Activated CD4-positive, alpha-beta T cell treated with anti-CD3 and anti-CD28 coated beads, Interleukin-2, amount 10 ng/mL, durations not matched to agents 7 days and 5 days (primary cell): ENCODE measurements at regions not wholly inside any gene's neighbourhood (a gene's known extent, or its start where the extent isn't known, plus 50 kb on each side); places are given as distances from the start of the nearest gene placed in this dataset.

Experiments
- CTCF ChIA-PET: fragments of 350-600 bp; sonication (Branson Sonifier 250); formaldehyde crosslinking; loops from one replicate; lab custom pipeline; 2021; ENCODE audit warnings: antibody characterized with exemption; lab: Charles Lee
- POLR2A ChIA-PET: fragments of 350-600 bp; sonication (Branson Sonifier 250); formaldehyde crosslinking; loops from one replicate; lab custom pipeline; 2021; ENCODE audit warnings: antibody characterized with exemption; lab: Charles Lee
- DNase-seq: peaks from one replicate; pipeline ENCODE4 v3.0.0-alpha.2; 2020
- H3K27ac Mint-ChIP-seq: one replicate; pipeline ENCODE4 v1.8.0; 2021; ENCODE audit warnings: mild to moderate bottlenecking, moderate library complexity, mixed read lengths
- H3K27me3 Mint-ChIP-seq: one replicate; pipeline ENCODE4 v1.8.0; 2021; ENCODE audit warnings: mixed read lengths
- H3K36me3 Mint-ChIP-seq: one replicate; pipeline ENCODE4 v1.8.0; 2021; ENCODE audit warnings: low read depth, mixed read lengths
- H3K4me1 Mint-ChIP-seq: one replicate; pipeline ENCODE4 v1.8.0; 2021; ENCODE audit warnings: mixed read lengths
- H3K4me3 Mint-ChIP-seq: one replicate; pipeline ENCODE4 v1.8.0; 2021; ENCODE audit warnings: mild to moderate bottlenecking, moderate library complexity, mixed read lengths
- H3K9me3 Mint-ChIP-seq: one replicate; pipeline ENCODE4 v1.8.0; 2021; ENCODE audit warnings: mixed read lengths

DNA sequence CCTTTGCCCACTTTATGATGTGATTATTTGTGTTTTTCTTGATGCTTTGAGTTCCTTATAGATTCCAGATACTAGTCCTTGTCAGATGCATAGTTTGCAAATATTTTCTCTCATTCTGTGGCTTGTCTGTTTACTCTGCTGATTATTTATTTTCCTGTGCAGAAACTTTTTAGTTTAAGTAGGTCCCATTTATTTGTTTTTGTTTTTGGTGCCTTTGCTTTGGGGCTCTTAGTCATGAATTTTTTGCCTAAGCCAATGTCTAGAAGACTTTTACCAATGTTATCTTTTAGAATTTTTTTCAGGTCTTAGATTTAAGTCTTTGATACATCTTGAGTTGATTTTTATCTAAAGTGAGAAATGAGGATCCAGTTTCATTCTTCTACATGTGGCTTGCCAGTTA lies 667.3 kb downstream of the SLC16A7 start:
- POLR2A ChIA-PET: no interaction called here
- Mint-ChIP-seq H3K4me1 (no peaks in the 10 kb centered on the region), H3K4me3 (no peak overlapping the region), H3K36me3 (no peaks in the 10 kb centered on the region), H3K27me3 (no peaks in the 10 kb centered on the region), H3K9me3 (no peaks in the 10 kb centered on the region), H3K27ac (no peak overlapping the region)
- CTCF ChIA-PET: no interaction called here
- no peak for DNase-seq

DNA sequence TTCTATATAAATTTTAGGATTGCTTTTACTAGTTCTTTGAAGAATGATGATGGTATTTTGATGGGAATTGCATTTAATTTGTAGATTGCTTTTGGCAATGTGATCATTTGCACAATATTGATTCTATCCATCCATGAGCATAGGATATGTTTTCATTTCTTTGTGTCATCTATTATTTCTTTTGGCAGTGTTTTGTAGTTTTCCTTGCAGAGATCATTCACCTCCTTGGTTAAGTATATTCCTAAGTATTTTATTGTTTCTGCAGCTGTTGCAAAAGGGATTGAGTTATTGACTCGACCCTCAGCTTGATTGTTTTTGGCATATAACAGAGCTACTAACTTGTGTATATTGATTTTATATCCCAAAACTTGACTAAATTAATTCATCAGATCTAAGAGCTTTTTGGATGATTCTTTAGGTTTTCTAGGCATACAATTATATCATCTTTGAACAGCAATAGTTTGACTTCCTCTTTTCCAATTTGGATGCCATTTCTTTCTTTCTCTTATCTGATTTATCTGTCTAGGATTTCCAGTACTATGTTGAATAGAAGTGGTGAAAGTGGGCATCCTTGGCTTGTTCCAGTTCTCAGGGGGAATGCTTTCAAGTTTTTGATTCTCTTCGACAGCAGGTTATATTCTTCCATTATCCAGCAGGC lies 668.1 kb downstream of the SLC16A7 start:
- Mint-ChIP-seq H3K27ac (no peak overlapping the region), H3K4me3 (no peak overlapping the region), H3K4me1 (no peaks in the 10 kb centered on the region), H3K36me3 (no peaks in the 10 kb centered on the region), H3K9me3 (no peaks in the 10 kb centered on the region), H3K27me3 (no peaks in the 10 kb centered on the region)
- no peak for DNase-seq
- ChIA-PET POLR2A (no interaction called here), CTCF (no interaction called here)

GRCh38 chr12:60265741-60266140 lies 669.9 kb downstream of the SLC16A7 start:
- H3K27me3 Mint-ChIP-seq: no peaks in the 10 kb centered on the region

GRCh38 chr12:60266381-60266852 lies 670.6 kb downstream of the SLC16A7 start:
- POLR2A ChIA-PET: no interaction called here
- no peak for DNase-seq
- H3K4me3 Mint-ChIP-seq: no peak overlapping the region
- no peaks in the 10 kb centered on the region for H3K4me1 Mint-ChIP-seq
- no peaks in the 10 kb centered on the region for H3K27me3 Mint-ChIP-seq
- no peak overlapping the region for H3K27ac Mint-ChIP-seq
- CTCF ChIA-PET: no interaction called here
- H3K36me3 Mint-ChIP-seq: no peaks in the 10 kb centered on the region
- peaks cover 2% of the 10 kb centered on the region for H3K9me3 Mint-ChIP-seq

More at GRCh38 chr12:60265741-60266140, 669.9 kb downstream of the SLC16A7 start:
- H3K9me3 Mint-ChIP-seq: peaks cover 2% of the 10 kb centered on the region
- H3K27ac Mint-ChIP-seq: no peak overlapping the region
- ChIA-PET CTCF (no interaction called here), POLR2A (no interaction called here)
- H3K4me1 Mint-ChIP-seq: no peaks in the 10 kb centered on the region
- H3K36me3 Mint-ChIP-seq: no peaks in the 10 kb centered on the region
- no peak overlapping the region for H3K4me3 Mint-ChIP-seq
- DNase-seq: no peak

GRCh38 chr12:60269611-60270269 lies 673.9 kb downstream of the SLC16A7 start:
- no peaks in the 10 kb centered on the region for H3K4me1 Mint-ChIP-seq
- ChIA-PET CTCF (no interaction called here), POLR2A (no interaction called here)
- H3K9me3 Mint-ChIP-seq: peaks cover 2% of the 10 kb centered on the region
- no peak for DNase-seq
- no peaks in the 10 kb centered on the region for H3K27me3 Mint-ChIP-seq
- H3K27ac Mint-ChIP-seq: no peak overlapping the region
- no peaks in the 10 kb centered on the region for H3K36me3 Mint-ChIP-seq
- H3K4me3 Mint-ChIP-seq: no peak overlapping the region

DNA sequence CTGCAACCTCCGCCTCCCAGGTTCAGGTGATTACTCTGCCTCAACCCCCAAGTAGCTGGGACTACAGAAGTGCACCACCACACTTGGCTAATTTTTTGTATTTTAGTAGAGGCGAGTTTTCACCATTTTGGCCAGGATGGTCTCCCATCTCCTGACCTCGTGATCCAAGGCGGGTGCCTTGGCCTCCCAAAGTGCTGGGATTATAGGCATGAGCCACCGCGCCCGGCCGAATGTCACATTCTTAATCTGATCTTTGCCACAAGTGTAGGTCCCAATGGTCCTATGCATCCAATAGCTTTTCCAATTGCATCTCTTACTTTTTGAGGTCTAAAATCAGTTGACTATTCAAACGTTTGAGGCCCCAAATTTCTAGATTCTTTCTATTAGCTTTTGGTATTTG lies 676.0 kb downstream of the SLC16A7 start:
- Mint-ChIP-seq H3K27ac (no peak overlapping the region), H3K27me3 (no peaks in the 10 kb centered on the region), H3K4me3 (no peak overlapping the region), H3K36me3 (no peaks in the 10 kb centered on the region), H3K9me3 (peaks cover 2% of the 10 kb centered on the region), H3K4me1 (no peaks in the 10 kb centered on the region)
- ChIA-PET POLR2A (no interaction called here), CTCF (no interaction called here)
- no peak for DNase-seq

- H3K27ac Mint-ChIP-seq: no peak overlapping the region
- no peaks in the 10 kb centered on the region for H3K36me3 Mint-ChIP-seq
- H3K4me3 Mint-ChIP-seq: no peak overlapping the region
- POLR2A ChIA-PET: no interaction called here
- no peak for DNase-seq
- H3K9me3 Mint-ChIP-seq: no peaks in the 10 kb centered on the region
- CTCF ChIA-PET: no interaction called here
- no peaks in the 10 kb centered on the region for H3K27me3 Mint-ChIP-seq
- H3K4me1 Mint-ChIP-seq: no peaks in the 10 kb centered on the region
Observed at GRCh38 chr12:60278209-60278608, 682.4 kb downstream of the SLC16A7 start.

DNA sequence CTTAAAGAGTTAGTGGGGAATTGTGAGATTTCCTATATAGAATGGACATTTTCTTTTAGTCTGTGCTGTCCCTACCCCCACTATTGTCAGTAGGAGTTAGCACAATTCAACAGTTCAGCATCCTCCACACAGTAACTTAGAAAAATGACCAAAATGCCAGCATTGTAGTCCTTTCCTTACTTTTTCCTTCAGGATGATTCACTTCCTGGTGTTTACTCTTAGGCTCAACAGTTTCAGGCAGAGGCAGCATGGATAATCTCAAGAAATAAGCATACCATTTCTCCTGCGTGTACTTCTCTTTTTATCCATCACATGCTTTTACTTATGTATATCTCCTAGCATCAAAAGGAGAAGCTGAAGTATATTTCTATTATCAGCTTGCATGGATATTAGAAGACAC lies 683.4 kb downstream of the SLC16A7 start:
- Mint-ChIP-seq H3K4me3 (no peak overlapping the region), H3K27ac (no peak overlapping the region), H3K4me1 (no peaks in the 10 kb centered on the region), H3K27me3 (no peaks in the 10 kb centered on the region), H3K9me3 (no peaks in the 10 kb centered on the region), H3K36me3 (no peaks in the 10 kb centered on the region)
- DNase-seq: no peak
- CTCF ChIA-PET: no interaction called here
- POLR2A ChIA-PET: no interaction called here

GRCh38 chr12:60281522-60281921 lies 685.7 kb downstream of the SLC16A7 start:
- CTCF ChIA-PET: no interaction called here
- POLR2A ChIA-PET: no interaction called here
- no peak overlapping the region for H3K4me3 Mint-ChIP-seq
- no peak overlapping the region for H3K27ac Mint-ChIP-seq
- no peaks in the 10 kb centered on the region for H3K4me1 Mint-ChIP-seq
- DNase-seq: no peak
- no peaks in the 10 kb centered on the region for H3K36me3 Mint-ChIP-seq
- no peaks in the 10 kb centered on the region for H3K27me3 Mint-ChIP-seq
- no peaks in the 10 kb centered on the region for H3K9me3 Mint-ChIP-seq

GRCh38 chr12:60290532-60290931 lies 694.7 kb downstream of the SLC16A7 start:
- ChIA-PET CTCF (no interaction called here), POLR2A (no interaction called here)
- Mint-ChIP-seq H3K27me3 (no peaks in the 10 kb centered on the region), H3K36me3 (no peaks in the 10 kb centered on the region), H3K4me1 (no peaks in the 10 kb centered on the region), H3K27ac (no peak overlapping the region), H3K4me3 (no peak overlapping the region), H3K9me3 (peaks cover 8% of the 10 kb centered on the region)
- DNase-seq: no peak

DNA sequence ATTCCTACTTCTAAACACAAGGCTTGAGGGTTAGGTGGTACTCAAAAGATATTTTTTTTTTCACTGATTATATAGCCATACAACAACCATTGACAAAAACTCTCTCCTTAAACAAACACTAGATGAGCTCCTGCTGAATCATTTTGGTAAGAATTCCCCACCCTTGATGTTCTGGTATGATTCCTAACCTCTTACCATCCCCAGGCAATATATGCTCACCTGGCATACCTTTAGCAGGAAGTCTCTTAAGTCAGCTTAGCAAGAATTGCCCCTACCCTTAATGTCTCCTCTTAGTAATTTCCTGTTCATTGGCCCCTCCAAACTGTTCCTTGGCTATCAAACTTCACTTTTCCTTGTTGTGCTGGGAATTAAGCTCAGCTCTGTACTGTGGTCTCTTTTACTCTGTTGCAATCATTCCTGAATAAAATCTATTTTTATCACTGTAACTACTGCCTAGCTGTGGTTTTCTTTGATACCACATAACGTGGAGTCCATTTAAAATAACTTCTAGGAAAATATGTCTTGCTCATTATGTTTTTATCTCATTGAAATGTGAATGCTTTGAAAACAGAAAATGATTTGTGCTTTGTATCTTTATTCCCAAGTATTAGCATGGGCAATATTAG lies 712.6 kb downstream of the SLC16A7 start:
- no peaks in the 10 kb centered on the region for H3K36me3 Mint-ChIP-seq
- no peak overlapping the region for H3K4me3 Mint-ChIP-seq
- H3K27me3 Mint-ChIP-seq: no peaks in the 10 kb centered on the region
- no peak overlapping the region for H3K27ac Mint-ChIP-seq
- no peaks in the 10 kb centered on the region for H3K4me1 Mint-ChIP-seq
- no peak for DNase-seq
- POLR2A ChIA-PET: interaction anchor here (0.6 kb wide), 1 partner anchor 57 kb away, joined by 3 read pairs; no protein-coding TSS in a partner anchor
- no peaks in the 10 kb centered on the region for H3K9me3 Mint-ChIP-seq
- CTCF ChIA-PET: no interaction called here

DNA sequence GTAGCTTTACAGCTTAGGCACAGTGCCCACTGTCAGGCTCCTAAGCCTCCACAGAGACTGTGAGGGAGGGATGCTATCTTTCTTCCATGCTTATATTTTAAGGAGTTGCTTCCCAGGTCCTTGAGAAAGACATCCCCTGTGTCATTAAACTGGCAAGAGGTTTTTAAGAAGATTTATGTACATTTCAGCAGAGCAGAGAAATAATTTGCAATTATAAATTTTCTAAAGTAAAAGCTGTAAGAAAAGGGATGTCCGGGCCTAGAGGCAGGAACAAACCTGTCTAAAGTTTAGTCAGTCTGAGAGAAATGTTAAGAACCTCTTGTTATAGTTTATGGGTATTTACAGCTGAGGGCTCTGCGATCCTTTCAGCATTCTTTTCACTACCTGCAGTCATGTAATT lies 716.1 kb downstream of the SLC16A7 start:
- CTCF ChIA-PET: no interaction called here
- DNase-seq: no peak
- Mint-ChIP-seq H3K36me3 (no peaks in the 10 kb centered on the region), H3K27me3 (no peaks in the 10 kb centered on the region), H3K4me1 (no peaks in the 10 kb centered on the region), H3K4me3 (no peak overlapping the region), H3K27ac (no peak overlapping the region), H3K9me3 (no peaks in the 10 kb centered on the region)
- POLR2A ChIA-PET: no interaction called here

GRCh38 chr12:60317361-60317760 lies 721.5 kb downstream of the SLC16A7 start:
- no peak overlapping the region for H3K27ac Mint-ChIP-seq
- CTCF ChIA-PET: no interaction called here
- no peaks in the 10 kb centered on the region for H3K4me1 Mint-ChIP-seq
- H3K4me3 Mint-ChIP-seq: no peak overlapping the region
- no peaks in the 10 kb centered on the region for H3K36me3 Mint-ChIP-seq
- DNase-seq: no peak
- H3K27me3 Mint-ChIP-seq: no peaks in the 10 kb centered on the region
- POLR2A ChIA-PET: no interaction called here
- H3K9me3 Mint-ChIP-seq: no peaks in the 10 kb centered on the region
